ENCODE measurements at regions not wholly inside any gene's neighbourhood (a gene's known extent, or its start where the extent isn't known, plus 50 kb on each side); places are given as distances from the start of the nearest gene placed in this dataset.

GRCh38 chr4:1533501-1534064 lies 127.3 kb upstream of the NKX1-1 start:
- Histone ChIP-seq H3K9me3 (no peaks in the 10 kb centered on the region), H3K4me3 (no peak overlapping the region), H3K27ac (no peak overlapping the region), H3K4me1 (peaks cover 0 to 11% (median 0%) of the 10 kb centered on the region in 4 donors), H3K27me3 (peaks cover 7 to 93% (median 26%) of the 10 kb centered on the region in 3 donors), H3K36me3 (no peaks in the 10 kb centered on the region)
- DNase-seq = no peak
- no peak for TF ChIP-seq POLR2A (IDR thresholded peaks at IDR 0.05)
- TF ChIP-seq CTCF (IDR thresholded peaks at IDR 0.05) = no peak
- TF ChIP-seq EP300 (IDR thresholded peaks at IDR 0.05) = no peak
- no peak for TF ChIP-seq POLR2AphosphoS5 (IDR thresholded peaks at IDR 0.05)
- intact Hi-C loops (cut with DNase I; ENCODE audit: low total_unique reads) = no loop called here
- 49 to 68% (median 54%) methylated on average over 31 to 36 of the region's 36 CpGs for WGBS, 5 donors

GRCh38 chr4:1532549-1533395 lies 126.5 kb upstream of the NKX1-1 start:
- H3K9me3 ChIP-seq = no peaks in the 10 kb centered on the region
- peaks cover 7 to 95% (median 29%) of the 10 kb centered on the region in 3 donors for H3K27me3 ChIP-seq
- H3K4me1 ChIP-seq = peaks cover 0 to 11% (median 0%) of the 10 kb centered on the region in 4 donors
- WGBS, 5 donors = 79 to 89% (median 88%) methylated on average over 26 to 44 of the region's 44 CpGs
- no peaks in the 10 kb centered on the region for H3K36me3 ChIP-seq
- no peak overlapping the region for H3K27ac ChIP-seq
- H3K4me3 ChIP-seq = no peak overlapping the region
- intact Hi-C loops (cut with DNase I; ENCODE audit: low total_unique reads) = no loop called here
- TF ChIP-seq POLR2AphosphoS5 (IDR thresholded peaks at IDR 0.05) (no peak), POLR2A (IDR thresholded peaks at IDR 0.05) (no peak), EP300 (IDR thresholded peaks at IDR 0.05) (no peak), CTCF (IDR thresholded peaks at IDR 0.05) (no peak)
- DNase-seq = no peak

GRCh38 chr4:1531683-1532548 lies 125.7 kb upstream of the NKX1-1 start:
- TF ChIP-seq POLR2A (IDR thresholded peaks at IDR 0.05) (no peak), EP300 (IDR thresholded peaks at IDR 0.05) (no peak), POLR2AphosphoS5 (IDR thresholded peaks at IDR 0.05) (no peak), CTCF (IDR thresholded peaks at IDR 0.05) (no peak)
- WGBS, 5 donors = 83 to 90% (median 85%) methylated on average over 12 to 22 of the region's 22 CpGs
- Histone ChIP-seq H3K36me3 (no peaks in the 10 kb centered on the region), H3K4me1 (peaks cover 0 to 11% (median 0%) of the 10 kb centered on the region in 4 donors), H3K9me3 (no peaks in the 10 kb centered on the region), H3K27ac (no peak overlapping the region), H3K27me3 (peaks cover 7 to 86% (median 29%) of the 10 kb centered on the region in 3 donors), H3K4me3 (no peak overlapping the region)
- intact Hi-C loops (cut with DNase I; ENCODE audit: low total_unique reads) = no loop called here
- no peak for DNase-seq

- Histone ChIP-seq H3K9me3 (peaks cover 0 to 6% (median under 1%) of the 10 kb centered on the region in 4 donors), H3K27ac (no peak overlapping the region), H3K36me3 (no peaks in the 10 kb centered on the region), H3K27me3 (peaks cover 7 to 73% (median 29%) of the 10 kb centered on the region in 3 donors), H3K4me3 (no peak overlapping the region), H3K4me1 (peaks cover 0 to 11% (median 0%) of the 10 kb centered on the region in 4 donors)
- WGBS, 5 donors = 76 to 85% (median 81%) methylated on average over 11 to 13 of the region's 13 CpGs
- DNase-seq = no peak
- intact Hi-C loops (cut with DNase I; ENCODE audit: low total_unique reads) = no loop called here
- TF ChIP-seq EP300 (IDR thresholded peaks at IDR 0.05) = no peak
- TF ChIP-seq POLR2AphosphoS5 (IDR thresholded peaks at IDR 0.05) = no peak
- no peak for TF ChIP-seq POLR2A (IDR thresholded peaks at IDR 0.05)
- TF ChIP-seq CTCF (IDR thresholded peaks at IDR 0.05) = no peak
Measured at GRCh38 chr4:1530356-1530755, 124.1 kb upstream of the NKX1-1 start.

Data from stomach (tissue), 8 donors.